Testis (tissue), 2 donors: ENCODE measurements at regions not wholly inside any gene's neighbourhood (a gene's known extent, or its start where the extent isn't known, plus 50 kb on each side); places are given as distances from the start of the nearest gene placed in this dataset.

Experiments
- CTCF ChIP-seq, 3 experiments: fragments of 450-650 bp in 2 of 3; fragments of 200-600 bp in 1 of 3; sonication (generic) in 1 of 3; IDR thresholded peaks; one replicate each; pipeline ENCODE4 v1.5.1; 2016 to 2019; ENCODE audit warnings: antibody characterized with exemption in 3 of 3, mild to moderate bottlenecking in 2 of 3, moderate library complexity in 1 of 3
- POLR2A ChIP-seq: fragments of 450-650 bp; IDR thresholded peaks from one replicate; pipeline ENCODE4 v1.6.1; 2017; ENCODE audit warnings: antibody characterized with exemption, mild to moderate bottlenecking, moderate library complexity

- TF ChIP-seq CTCF (IDR thresholded peaks at IDR 0.05) (no peak), POLR2A (no peak)
Observed at GRCh38 chr16:73399997-73400396, 352.1 kb upstream of the ZFHX3 start.
